ENCODE measurements at regions not wholly inside any gene's neighbourhood (a gene's known extent, or its start where the extent isn't known, plus 50 kb on each side); places are given as distances from the start of the nearest gene placed in this dataset.

DNA sequence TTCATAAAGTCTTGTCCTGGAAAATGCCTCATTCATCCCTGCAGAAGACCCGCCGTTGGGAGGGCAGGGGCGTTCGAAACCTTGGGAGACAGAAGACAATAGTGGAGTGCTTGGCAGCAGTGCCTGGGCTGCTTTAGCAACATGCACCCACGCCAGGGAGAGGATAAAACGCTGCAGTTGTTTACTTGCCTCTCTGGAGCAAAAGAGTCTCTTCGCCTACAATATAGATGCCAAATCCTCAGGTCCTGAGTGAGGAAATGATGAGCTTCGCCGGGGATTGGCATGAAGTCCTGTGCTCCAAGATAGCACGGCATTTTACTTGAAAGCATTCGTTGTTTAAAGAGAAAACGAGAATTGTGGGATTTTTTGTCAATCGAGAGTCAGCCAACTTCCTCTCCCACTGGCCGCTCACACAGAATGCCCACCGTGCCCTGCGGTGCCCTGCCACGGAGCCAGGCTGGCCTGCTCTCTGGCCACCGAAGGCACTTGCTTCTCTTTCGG lies 152.5 kb upstream of the POU3F3 start:
- Histone ChIP-seq H3K4me1 (no peaks in the 10 kb centered on the region), H3K9me3 (no peaks in the 10 kb centered on the region), H3K4me3 (no peak overlapping the region), H3K36me3 (no peaks in the 10 kb centered on the region), H3K27me3 (replicated peaks in 1 of 7) (no peaks in the 10 kb centered on the region), H3K27ac (no peak overlapping the region)
- intact Hi-C loops (cut with DNase I; ENCODE audit: low total_unique reads) = no loop called here
- TF ChIP-seq POLR2AphosphoS5 (IDR thresholded peaks at IDR 0.05) (no peak), POLR2A (IDR thresholded peaks at IDR 0.05) (no peak)
- TF ChIP-seq, protein P1, sequence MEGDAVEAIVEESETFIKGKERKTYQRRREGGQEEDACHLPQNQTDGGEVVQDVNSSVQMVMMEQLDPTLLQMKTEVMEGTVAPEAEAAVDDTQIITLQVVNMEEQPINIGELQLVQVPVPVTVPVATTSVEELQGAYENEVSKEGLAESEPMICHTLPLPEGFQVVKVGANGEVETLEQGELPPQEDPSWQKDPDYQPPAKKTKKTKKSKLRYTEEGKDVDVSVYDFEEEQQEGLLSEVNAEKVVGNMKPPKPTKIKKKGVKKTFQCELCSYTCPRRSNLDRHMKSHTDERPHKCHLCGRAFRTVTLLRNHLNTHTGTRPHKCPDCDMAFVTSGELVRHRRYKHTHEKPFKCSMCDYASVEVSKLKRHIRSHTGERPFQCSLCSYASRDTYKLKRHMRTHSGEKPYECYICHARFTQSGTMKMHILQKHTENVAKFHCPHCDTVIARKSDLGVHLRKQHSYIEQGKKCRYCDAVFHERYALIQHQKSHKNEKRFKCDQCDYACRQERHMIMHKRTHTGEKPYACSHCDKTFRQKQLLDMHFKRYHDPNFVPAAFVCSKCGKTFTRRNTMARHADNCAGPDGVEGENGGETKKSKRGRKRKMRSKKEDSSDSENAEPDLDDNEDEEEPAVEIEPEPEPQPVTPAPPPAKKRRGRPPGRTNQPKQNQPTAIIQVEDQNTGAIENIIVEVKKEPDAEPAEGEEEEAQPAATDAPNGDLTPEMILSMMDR (IDR thresholded peaks at IDR 0.05 in 8 of 11, conservative IDR thresholded peaks at IDR 0.05 in 3 of 11) = no peak
- 86 to 91% (median 88%) methylated on average over 19 of the region's 19 CpGs for WGBS, 5 donors
- DNase-seq = no peak

DNA sequence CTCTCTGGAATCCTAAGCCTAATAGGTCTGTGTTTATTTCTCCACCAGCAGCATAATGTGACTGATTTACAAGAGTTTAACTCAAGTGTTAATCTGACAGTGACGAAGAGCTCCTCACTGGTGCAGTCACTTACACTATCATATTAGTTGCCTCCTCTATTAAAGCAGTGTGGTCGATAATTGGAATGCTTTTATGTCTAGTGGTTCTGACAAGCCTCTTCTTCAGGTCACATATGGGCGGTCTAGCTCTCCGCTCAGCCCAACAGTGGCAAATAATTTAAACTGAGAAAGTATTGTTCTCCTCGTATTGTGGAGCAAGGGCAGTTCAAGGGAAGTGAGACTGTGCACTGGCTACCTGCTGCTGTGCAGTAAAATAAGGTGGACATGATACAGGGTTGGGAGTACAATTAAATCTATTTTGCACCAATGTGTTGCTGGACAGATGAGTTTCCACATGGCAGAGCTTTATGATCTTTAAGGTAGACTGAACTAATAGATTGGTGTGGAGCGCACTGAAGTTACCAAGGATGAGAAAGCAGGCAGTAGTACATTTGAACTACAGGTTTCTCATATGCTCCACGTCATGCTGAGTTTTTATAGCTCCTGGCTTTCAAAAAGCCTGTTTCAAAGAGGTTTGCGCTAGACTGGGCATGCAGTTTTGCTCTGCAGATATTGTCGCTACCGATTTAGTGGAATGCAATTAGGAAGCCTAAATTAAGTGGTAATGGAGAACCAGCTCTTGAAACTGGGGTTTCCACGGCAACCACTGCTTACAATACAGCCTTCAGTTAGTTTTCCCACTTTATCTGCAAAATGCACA lies 151.7 kb upstream of the POU3F3 start:
- Histone ChIP-seq H3K4me1 (no peaks in the 10 kb centered on the region), H3K36me3 (no peaks in the 10 kb centered on the region), H3K27me3 (replicated peaks in 1 of 7) (no peaks in the 10 kb centered on the region), H3K27ac (no peak overlapping the region), H3K9me3 (no peaks in the 10 kb centered on the region), H3K4me3 (no peak overlapping the region)
- DNase-seq = no peak
- intact Hi-C loops (cut with DNase I; ENCODE audit: low total_unique reads) = no loop called here
- 71 to 81% (median 76%) methylated on average over 11 of the region's 11 CpGs for WGBS, 5 donors
- TF ChIP-seq, protein P1 (IDR thresholded peaks at IDR 0.05 in 8 of 11, conservative IDR thresholded peaks at IDR 0.05 in 3 of 11) = no peak
- TF ChIP-seq POLR2AphosphoS5 (IDR thresholded peaks at IDR 0.05) = no peak
- TF ChIP-seq POLR2A (IDR thresholded peaks at IDR 0.05) = no peak

DNA sequence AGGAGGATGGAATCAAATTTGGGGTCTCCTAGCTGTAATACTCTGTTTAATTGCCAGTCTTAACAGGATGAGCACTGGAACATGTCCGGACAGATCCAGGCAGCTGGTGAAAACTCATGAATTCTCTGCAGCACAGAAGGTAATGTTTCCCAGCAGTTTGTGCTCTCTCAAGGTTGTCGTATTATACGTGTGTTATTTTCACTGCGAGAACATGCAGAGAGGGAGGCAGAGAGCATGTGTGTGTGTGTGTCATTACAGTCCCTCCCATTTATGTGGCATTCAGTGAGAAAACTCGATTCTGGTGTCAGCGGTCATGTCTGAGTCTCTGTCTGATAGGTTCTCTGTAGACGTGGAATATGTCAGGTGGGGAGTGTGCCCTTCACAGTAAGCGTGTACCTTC lies 150.2 kb upstream of the POU3F3 start:
- H3K9me3 ChIP-seq = no peaks in the 10 kb centered on the region
- intact Hi-C loops (cut with DNase I; ENCODE audit: low total_unique reads) = no loop called here
- no peak for DNase-seq
- H3K36me3 ChIP-seq = no peaks in the 10 kb centered on the region
- TF ChIP-seq, protein P1 (IDR thresholded peaks at IDR 0.05 in 8 of 11, conservative IDR thresholded peaks at IDR 0.05 in 3 of 11) = no peak
- TF ChIP-seq POLR2AphosphoS5 (IDR thresholded peaks at IDR 0.05) (no peak), POLR2A (IDR thresholded peaks at IDR 0.05) (no peak)
- H3K4me1 ChIP-seq = no peaks in the 10 kb centered on the region
- H3K27me3 ChIP-seq (replicated peaks in 1 of 7) = no peaks in the 10 kb centered on the region
- H3K4me3 ChIP-seq = no peak overlapping the region
- H3K27ac ChIP-seq = no peak overlapping the region
- WGBS, 5 donors = 81 to 89% (median 85%) methylated on average over 8 of the region's 8 CpGs

DNA sequence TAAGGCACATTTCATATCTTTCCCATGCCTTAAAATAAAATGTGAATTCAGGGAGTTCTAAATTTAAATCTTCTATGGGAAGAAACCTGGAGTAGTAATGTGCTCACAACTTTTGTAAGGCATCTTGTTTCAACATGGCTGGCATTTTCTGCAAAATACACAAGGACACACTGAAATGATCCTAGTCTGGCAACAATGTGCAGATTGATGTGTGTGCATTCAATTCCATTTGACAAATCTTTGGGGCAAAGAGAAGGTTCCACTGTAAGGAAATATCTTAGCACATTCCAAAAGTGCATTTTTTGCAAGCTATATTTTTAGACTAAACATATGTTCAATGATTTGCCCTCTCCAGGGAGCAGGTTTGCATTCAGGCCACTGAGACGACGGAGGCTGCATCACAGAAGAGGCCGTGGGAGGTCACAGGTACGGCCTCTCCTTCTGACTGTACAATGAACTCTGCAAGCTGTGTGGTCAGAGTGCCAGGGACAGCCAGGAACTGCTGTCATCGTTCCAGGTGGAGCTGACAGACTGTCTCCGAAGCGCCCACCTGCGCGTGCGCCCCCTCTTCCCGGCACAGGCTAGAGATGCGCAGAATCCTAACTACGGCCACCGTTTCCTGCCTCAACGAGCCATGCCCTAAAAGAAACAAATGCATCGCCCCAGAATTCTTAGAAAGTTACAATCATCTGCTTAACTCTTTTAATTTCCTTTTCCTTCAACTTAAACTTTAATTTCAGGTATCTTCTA lies 149.2 kb upstream of the POU3F3 start:
- Histone ChIP-seq H3K4me3 (no peak overlapping the region), H3K9me3 (no peaks in the 10 kb centered on the region), H3K27me3 (replicated peaks in 1 of 7) (no peaks in the 10 kb centered on the region), H3K27ac (no peak overlapping the region), H3K4me1 (no peaks in the 10 kb centered on the region), H3K36me3 (no peaks in the 10 kb centered on the region)
- 87 to 91% (median 89%) methylated on average over 10 to 16 of the region's 16 CpGs for WGBS, 5 donors
- intact Hi-C loops (cut with DNase I; ENCODE audit: low total_unique reads) = no loop called here
- TF ChIP-seq POLR2A (IDR thresholded peaks at IDR 0.05) = no peak
- TF ChIP-seq, protein P1 (IDR thresholded peaks at IDR 0.05 in 8 of 11, conservative IDR thresholded peaks at IDR 0.05 in 3 of 11) = no peak
- TF ChIP-seq POLR2AphosphoS5 (IDR thresholded peaks at IDR 0.05) = no peak
- DNase-seq = no peak

Data from spleen (tissue), 11 donors.